ENCODE measurements at regions not wholly inside any gene's neighbourhood (a gene's known extent, or its start where the extent isn't known, plus 50 kb on each side); places are given as distances from the start of the nearest gene placed in this dataset.

DNA sequence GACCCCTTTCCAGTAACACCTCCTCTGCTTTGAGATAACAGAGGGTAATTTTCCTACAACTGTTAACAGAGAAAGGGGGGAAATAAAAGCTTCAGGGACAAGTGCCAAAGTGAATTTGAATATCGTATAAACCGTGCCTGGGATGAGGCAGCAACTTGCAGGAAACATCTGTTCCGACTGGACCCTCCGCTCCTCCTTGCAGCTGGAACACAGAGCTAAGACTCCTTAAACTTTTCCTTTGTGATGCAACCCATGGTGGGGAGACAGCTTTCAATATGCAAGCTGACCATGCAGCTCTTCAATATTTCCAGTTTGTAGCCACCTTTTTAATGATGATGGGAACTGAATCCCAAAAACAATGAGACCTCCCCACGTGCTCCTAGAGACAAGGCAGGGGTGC lies 432.6 kb downstream of the ZNF536 start:
- TF ChIP-seq, protein P1, sequence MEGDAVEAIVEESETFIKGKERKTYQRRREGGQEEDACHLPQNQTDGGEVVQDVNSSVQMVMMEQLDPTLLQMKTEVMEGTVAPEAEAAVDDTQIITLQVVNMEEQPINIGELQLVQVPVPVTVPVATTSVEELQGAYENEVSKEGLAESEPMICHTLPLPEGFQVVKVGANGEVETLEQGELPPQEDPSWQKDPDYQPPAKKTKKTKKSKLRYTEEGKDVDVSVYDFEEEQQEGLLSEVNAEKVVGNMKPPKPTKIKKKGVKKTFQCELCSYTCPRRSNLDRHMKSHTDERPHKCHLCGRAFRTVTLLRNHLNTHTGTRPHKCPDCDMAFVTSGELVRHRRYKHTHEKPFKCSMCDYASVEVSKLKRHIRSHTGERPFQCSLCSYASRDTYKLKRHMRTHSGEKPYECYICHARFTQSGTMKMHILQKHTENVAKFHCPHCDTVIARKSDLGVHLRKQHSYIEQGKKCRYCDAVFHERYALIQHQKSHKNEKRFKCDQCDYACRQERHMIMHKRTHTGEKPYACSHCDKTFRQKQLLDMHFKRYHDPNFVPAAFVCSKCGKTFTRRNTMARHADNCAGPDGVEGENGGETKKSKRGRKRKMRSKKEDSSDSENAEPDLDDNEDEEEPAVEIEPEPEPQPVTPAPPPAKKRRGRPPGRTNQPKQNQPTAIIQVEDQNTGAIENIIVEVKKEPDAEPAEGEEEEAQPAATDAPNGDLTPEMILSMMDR (IDR thresholded peaks at IDR 0.05) = no peak
- TF ChIP-seq, protein P2, sequence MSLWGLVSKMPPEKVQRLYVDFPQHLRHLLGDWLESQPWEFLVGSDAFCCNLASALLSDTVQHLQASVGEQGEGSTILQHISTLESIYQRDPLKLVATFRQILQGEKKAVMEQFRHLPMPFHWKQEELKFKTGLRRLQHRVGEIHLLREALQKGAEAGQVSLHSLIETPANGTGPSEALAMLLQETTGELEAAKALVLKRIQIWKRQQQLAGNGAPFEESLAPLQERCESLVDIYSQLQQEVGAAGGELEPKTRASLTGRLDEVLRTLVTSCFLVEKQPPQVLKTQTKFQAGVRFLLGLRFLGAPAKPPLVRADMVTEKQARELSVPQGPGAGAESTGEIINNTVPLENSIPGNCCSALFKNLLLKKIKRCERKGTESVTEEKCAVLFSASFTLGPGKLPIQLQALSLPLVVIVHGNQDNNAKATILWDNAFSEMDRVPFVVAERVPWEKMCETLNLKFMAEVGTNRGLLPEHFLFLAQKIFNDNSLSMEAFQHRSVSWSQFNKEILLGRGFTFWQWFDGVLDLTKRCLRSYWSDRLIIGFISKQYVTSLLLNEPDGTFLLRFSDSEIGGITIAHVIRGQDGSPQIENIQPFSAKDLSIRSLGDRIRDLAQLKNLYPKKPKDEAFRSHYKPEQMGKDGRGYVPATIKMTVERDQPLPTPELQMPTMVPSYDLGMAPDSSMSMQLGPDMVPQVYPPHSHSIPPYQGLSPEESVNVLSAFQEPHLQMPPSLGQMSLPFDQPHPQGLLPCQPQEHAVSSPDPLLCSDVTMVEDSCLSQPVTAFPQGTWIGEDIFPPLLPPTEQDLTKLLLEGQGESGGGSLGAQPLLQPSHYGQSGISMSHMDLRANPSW (CRISPR knock-in tag; conservative IDR thresholded peaks at IDR 0.05; ENCODE audit: low read depth) = no peak
- no peak for TF ChIP-seq AFF4 (CRISPR knock-in tag; IDR thresholded peaks at IDR 0.05; ENCODE audit: borderline replicate concordance)
- no peak for TF ChIP-seq JUN (CRISPR knock-in tag; IDR thresholded peaks at IDR 0.05)
- TF ChIP-seq CREB1 (CRISPR knock-in tag; IDR thresholded peaks at IDR 0.05) = no peak
